Smooth muscle cell (in vitro differentiated cells): ENCODE measurements at regions not wholly inside any gene's neighbourhood (a gene's known extent, or its start where the extent isn't known, plus 50 kb on each side); places are given as distances from the start of the nearest gene placed in this dataset.

ENCODE experiments used
- DNase-seq: peaks from one replicate; lab custom pipeline; 2025; ENCODE audit not compliant: unreplicated experiment; lab: John Stamatoyannopoulos, UW
- H2AFZ ChIP-seq: fragments of 200-600 bp; sonication (generic); 2 replicates; pipeline ENCODE4 v1.6.0; 2016; ENCODE audit warnings: antibody characterized with exemption, low read depth, mild to moderate bottlenecking
- H3F3A ChIP-seq: fragments of 200-600 bp; sonication (generic); 2 replicates; pipeline ENCODE4 v1.6.0; 2017; ENCODE audit warnings: antibody characterized with exemption, low read depth
- H3K27ac ChIP-seq: fragments of 200-600 bp; sonication (generic); 2 replicates; pipeline ENCODE4 v1.5.1; 2016; ENCODE audit warnings: low read depth, mild to moderate bottlenecking
- H3K27me3 ChIP-seq: fragments of 200-600 bp; sonication (generic); 2 replicates; pipeline ENCODE4 v1.6.1; 2016; ENCODE audit warnings: low read depth, mild to moderate bottlenecking
- H3K36me3 ChIP-seq: fragments of 200-600 bp; sonication (generic); 2 replicates; pipeline ENCODE4 v1.5.1; 2016; ENCODE audit warnings: low read depth
- H3K4me1 ChIP-seq: fragments of 200-600 bp; sonication (generic); 2 replicates; pipeline ENCODE4 v1.5.1; 2016; ENCODE audit warnings: low read depth
- H3K4me2 ChIP-seq: fragments of 200-600 bp; sonication (generic); 2 replicates; pipeline ENCODE4 v1.6.0; 2016; ENCODE audit warnings: mild to moderate bottlenecking
- H3K4me3 ChIP-seq: fragments of 200-600 bp; sonication (generic); 2 replicates; pipeline ENCODE4 v1.5.1; 2016; ENCODE audit warnings: mild to moderate bottlenecking
- H3K79me2 ChIP-seq: fragments of 200-600 bp; sonication (generic); 2 replicates; pipeline ENCODE4 v1.6.0; 2016; ENCODE audit warnings: low read depth, mild to moderate bottlenecking
- H3K9ac ChIP-seq: fragments of 200-600 bp; sonication (generic); 2 replicates; pipeline ENCODE4 v1.6.0; 2016; ENCODE audit warnings: low read depth
- H3K9me3 ChIP-seq: fragments of 200-600 bp; sonication (generic); replicated peaks from 2 replicates; pipeline ENCODE4 v1.5.1; 2016; ENCODE audit warnings: low read depth
- H4K20me1 ChIP-seq: fragments of 200-600 bp; sonication (generic); 2 replicates; pipeline ENCODE4 v1.6.0; 2016; ENCODE audit warnings: low read depth
- CTCF ChIP-seq: fragments of 200-600 bp; sonication (generic); IDR thresholded peaks from 2 replicates; pipeline ENCODE4 v1.5.1; 2017; ENCODE audit warnings: borderline replicate concordance, mild to moderate bottlenecking, antibody characterized with exemption; ENCODE audit not compliant: insufficient read depth, poor library complexity, severe bottlenecking
- WGBS: methylation state at CpG from one replicate; pipeline ENCODE4 v1.1.7; 2016; ENCODE audit warnings: low lambda C conversion rate; 5-methylcytosine and 5-hydroxymethylcytosine counted together

GRCh38 chr10:130800281-130800680, 511.2 kb downstream of the TCERG1L start:
- H3K27me3 ChIP-seq = no peaks in the 10 kb centered on the region
- no peaks in the 10 kb centered on the region for H3K9me3 ChIP-seq
- no peaks in the 10 kb centered on the region for H3K4me1 ChIP-seq
- H3K9ac ChIP-seq = no peak overlapping the region
- H4K20me1 ChIP-seq = no peaks in the 10 kb centered on the region
- H3K4me3 ChIP-seq = no peak overlapping the region
- no peaks in the 10 kb centered on the region for H3K79me2 ChIP-seq
- H3K27ac ChIP-seq = no peak overlapping the region
- H3F3A ChIP-seq = no peaks in the 10 kb centered on the region
- WGBS = 95% methylated on average over 12 of the region's 12 CpGs
- H2AFZ ChIP-seq = no peak overlapping the region
- no peaks in the 10 kb centered on the region for H3K36me3 ChIP-seq
- no peak for TF ChIP-seq CTCF
- DNase-seq = no peak
- H3K4me2 ChIP-seq = no peak overlapping the region

- no peaks in the 10 kb centered on the region for H3K79me2 ChIP-seq
- no peak for DNase-seq
- no peaks in the 10 kb centered on the region for H3F3A ChIP-seq
- H3K4me3 ChIP-seq = no peak overlapping the region
- no peaks in the 10 kb centered on the region for H3K4me1 ChIP-seq
- H3K9me3 ChIP-seq = no peaks in the 10 kb centered on the region
- H4K20me1 ChIP-seq = no peaks in the 10 kb centered on the region
- WGBS = 82% methylated on average over 8 of the region's 8 CpGs
- no peak overlapping the region for H2AFZ ChIP-seq
- TF ChIP-seq CTCF = no peak
- no peak overlapping the region for H3K9ac ChIP-seq
- H3K27ac ChIP-seq = no peak overlapping the region
- no peak overlapping the region for H3K4me2 ChIP-seq
- no peaks in the 10 kb centered on the region for H3K27me3 ChIP-seq
- no peaks in the 10 kb centered on the region for H3K36me3 ChIP-seq
These were observed 510.2 kb downstream of the TCERG1L start for GRCh38 chr10:130801276-130801675.

GRCh38 chr10:130801784-130802183, 509.7 kb downstream of the TCERG1L start:
- Histone ChIP-seq H3K36me3 (no peaks in the 10 kb centered on the region), H3K4me3 (no peak overlapping the region), H3K4me2 (no peak overlapping the region), H3K4me1 (no peaks in the 10 kb centered on the region), H3K27ac (no peak overlapping the region), H4K20me1 (no peaks in the 10 kb centered on the region), H3F3A (no peaks in the 10 kb centered on the region), H3K79me2 (no peaks in the 10 kb centered on the region), H3K9me3 (no peaks in the 10 kb centered on the region), H2AFZ (no peak overlapping the region), H3K27me3 (no peaks in the 10 kb centered on the region), H3K9ac (no peak overlapping the region)
- DNase-seq = no peak
- 96% methylated on average over 19 of the region's 19 CpGs for WGBS
- TF ChIP-seq CTCF = no peak

- DNase-seq = no peak
- H3K9me3 ChIP-seq = no peaks in the 10 kb centered on the region
- 95% methylated on average over 11 of the region's 11 CpGs for WGBS
These were observed 509.2 kb downstream of the TCERG1L start for GRCh38 chr10:130802301-130802700.

More at GRCh38 chr10:130802301-130802700, 509.2 kb downstream of the TCERG1L start:
- Histone ChIP-seq H3K79me2 (no peaks in the 10 kb centered on the region), H4K20me1 (no peaks in the 10 kb centered on the region), H3K36me3 (no peaks in the 10 kb centered on the region), H3K27ac (no peak overlapping the region), H2AFZ (no peak overlapping the region), H3K4me1 (no peaks in the 10 kb centered on the region), H3K27me3 (no peaks in the 10 kb centered on the region), H3K9ac (no peak overlapping the region), H3K4me3 (no peak overlapping the region), H3K4me2 (no peak overlapping the region), H3F3A (no peaks in the 10 kb centered on the region)
- TF ChIP-seq CTCF = no peak
